ENCODE measurements at regions not wholly inside any gene's neighbourhood (a gene's known extent, or its start where the extent isn't known, plus 50 kb on each side); places are given as distances from the start of the nearest gene placed in this dataset.

- TF ChIP-seq CTCF (IDR thresholded peaks at IDR 0.05) (no peak), ZFX (IDR thresholded peaks at IDR 0.05; ENCODE audit: borderline replicate concordance) (no peak)
Measured at GRCh38 chr13:44193731-44194130, 179.9 kb upstream of the SERP2 start.

Measured in 22Rv1 (cell line).